ENCODE measurements at regions not wholly inside any gene's neighbourhood (a gene's known extent, or its start where the extent isn't known, plus 50 kb on each side); places are given as distances from the start of the nearest gene placed in this dataset.

DNA sequence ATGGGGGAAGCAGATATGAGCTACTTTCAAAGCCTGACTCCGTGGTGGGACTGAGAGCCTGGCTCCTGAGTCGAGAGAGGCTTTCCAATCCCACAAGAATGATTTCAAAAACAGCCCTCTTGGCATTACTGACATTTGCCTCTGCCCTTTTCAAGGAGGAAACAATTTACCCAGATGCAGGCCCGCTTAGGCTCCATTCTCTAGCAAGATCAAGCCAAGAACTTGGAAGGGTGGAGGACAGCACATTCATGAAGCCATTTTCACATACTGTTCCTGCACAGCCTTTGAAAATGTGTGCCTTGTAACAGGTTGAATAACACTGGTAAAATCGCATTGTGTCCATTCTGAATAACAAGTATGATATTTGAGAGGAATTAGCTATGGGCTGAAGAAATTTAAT lies 58.2 kb upstream of the EED start:
- CTCF ChIA-PET = interaction anchor here (0.7 to 1.3 kb wide), 2 partner anchors 8 to 32 kb away, joined by 3 to 5 read pairs; no protein-coding TSS in a partner anchor
- Histone ChIP-seq H3K27me3 (ENCODE audit: control insufficient read depth, insufficient read depth, low read length) (no peaks in the 10 kb centered on the region), H3K27ac (ENCODE audit: low read depth, low read length) (no peak overlapping the region), H3K9me3 (ENCODE audit: control insufficient read depth, insufficient read depth, low read length) (no peaks in the 10 kb centered on the region), H3K4me3 (ENCODE audit: low read depth, low read length) (no peak overlapping the region)
- POLR2A ChIA-PET = no interaction called here
- TF ChIP-seq, protein P1, sequence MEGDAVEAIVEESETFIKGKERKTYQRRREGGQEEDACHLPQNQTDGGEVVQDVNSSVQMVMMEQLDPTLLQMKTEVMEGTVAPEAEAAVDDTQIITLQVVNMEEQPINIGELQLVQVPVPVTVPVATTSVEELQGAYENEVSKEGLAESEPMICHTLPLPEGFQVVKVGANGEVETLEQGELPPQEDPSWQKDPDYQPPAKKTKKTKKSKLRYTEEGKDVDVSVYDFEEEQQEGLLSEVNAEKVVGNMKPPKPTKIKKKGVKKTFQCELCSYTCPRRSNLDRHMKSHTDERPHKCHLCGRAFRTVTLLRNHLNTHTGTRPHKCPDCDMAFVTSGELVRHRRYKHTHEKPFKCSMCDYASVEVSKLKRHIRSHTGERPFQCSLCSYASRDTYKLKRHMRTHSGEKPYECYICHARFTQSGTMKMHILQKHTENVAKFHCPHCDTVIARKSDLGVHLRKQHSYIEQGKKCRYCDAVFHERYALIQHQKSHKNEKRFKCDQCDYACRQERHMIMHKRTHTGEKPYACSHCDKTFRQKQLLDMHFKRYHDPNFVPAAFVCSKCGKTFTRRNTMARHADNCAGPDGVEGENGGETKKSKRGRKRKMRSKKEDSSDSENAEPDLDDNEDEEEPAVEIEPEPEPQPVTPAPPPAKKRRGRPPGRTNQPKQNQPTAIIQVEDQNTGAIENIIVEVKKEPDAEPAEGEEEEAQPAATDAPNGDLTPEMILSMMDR (IDR thresholded peaks at IDR 0.05; ENCODE audit: low read depth, low read length) = no peak
- DNase-seq (ENCODE audit: low read depth, low spot score) = no peak

DNA sequence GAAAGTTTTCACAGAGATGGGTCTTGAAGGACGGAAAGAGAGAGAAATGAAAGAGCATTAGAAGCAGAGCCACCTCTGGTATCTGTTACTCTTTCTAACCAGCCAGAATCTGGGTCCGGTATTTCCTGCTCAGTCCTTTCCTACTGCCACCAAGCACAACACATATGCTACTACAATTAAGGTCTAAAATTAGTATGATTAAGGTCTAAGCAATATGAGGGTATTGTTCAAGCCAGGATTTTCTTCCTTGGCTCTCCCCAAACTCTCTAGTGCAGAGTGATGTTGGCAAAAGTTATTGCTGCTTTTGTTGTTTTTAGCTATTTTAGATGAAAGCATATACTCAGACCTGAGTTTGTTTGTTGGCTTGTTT lies 59.2 kb upstream of the EED start:
- no peak overlapping the region for H3K27ac ChIP-seq (ENCODE audit: low read depth, low read length)
- DNase-seq (ENCODE audit: low read depth, low spot score) = no peak
- H3K27me3 ChIP-seq (ENCODE audit: control insufficient read depth, insufficient read depth, low read length) = no peaks in the 10 kb centered on the region
- ChIA-PET CTCF (interaction anchor here (1.3 kb wide), 1 partner anchor 9 kb away, joined by 5 read pairs; no protein-coding TSS in a partner anchor), POLR2A (no interaction called here)
- TF ChIP-seq, protein P1 (IDR thresholded peaks at IDR 0.05; ENCODE audit: low read depth, low read length) = no peak
- no peak overlapping the region for H3K4me3 ChIP-seq (ENCODE audit: low read depth, low read length)
- H3K9me3 ChIP-seq (ENCODE audit: control insufficient read depth, insufficient read depth, low read length) = no peaks in the 10 kb centered on the region

DNA sequence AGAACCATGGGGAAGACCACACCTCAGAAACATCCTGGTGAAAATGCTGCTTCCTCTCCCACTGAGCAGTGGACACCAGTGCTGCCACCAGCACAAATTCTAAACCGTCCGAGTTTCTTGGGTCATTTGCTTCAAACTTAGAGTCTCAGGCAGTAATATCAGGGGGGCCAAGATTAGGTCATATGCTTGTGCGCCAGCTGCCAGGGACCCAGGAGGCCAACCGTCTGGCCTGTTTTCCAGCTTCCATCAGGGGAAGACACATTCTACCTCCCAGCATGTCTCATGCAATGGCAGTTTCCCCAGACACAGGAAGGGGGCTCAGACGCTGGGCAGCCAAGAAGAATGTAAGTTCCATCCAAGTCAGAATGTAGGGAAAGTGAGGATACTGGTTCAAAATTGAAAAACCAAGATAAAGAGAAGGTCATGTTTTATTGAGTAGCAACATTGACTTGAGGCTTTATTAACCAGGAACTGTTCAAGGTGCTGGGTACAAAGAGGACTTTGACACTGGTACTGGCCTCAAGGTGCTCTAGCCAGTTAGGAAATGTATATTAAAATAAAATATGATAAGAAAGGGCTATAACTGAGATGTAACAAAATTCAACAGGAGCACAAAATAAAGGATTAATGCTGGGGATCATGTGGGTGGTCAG lies 59.7 kb upstream of the EED start:
- ChIA-PET CTCF (interaction anchor here (1.3 to 1.8 kb wide), 3 partner anchors 9 to 33 kb away, joined by 4 to 14 read pairs (median 5); no protein-coding TSS in a partner anchor), POLR2A (no interaction called here)
- H3K9me3 ChIP-seq (ENCODE audit: control insufficient read depth, insufficient read depth, low read length) = no peaks in the 10 kb centered on the region; the same call in 1 of the 2 replicates
- H3K4me3 ChIP-seq (ENCODE audit: low read depth, low read length) = no peak overlapping the region
- H3K27me3 ChIP-seq (ENCODE audit: control insufficient read depth, insufficient read depth, low read length) = no peaks in the 10 kb centered on the region
- TF ChIP-seq, protein P1 (IDR thresholded peaks at IDR 0.05; ENCODE audit: low read depth, low read length) = no peak
- H3K27ac ChIP-seq (ENCODE audit: low read depth, low read length) = no peak overlapping the region
- DNase-seq (ENCODE audit: low read depth, low spot score) = no peak

DNA sequence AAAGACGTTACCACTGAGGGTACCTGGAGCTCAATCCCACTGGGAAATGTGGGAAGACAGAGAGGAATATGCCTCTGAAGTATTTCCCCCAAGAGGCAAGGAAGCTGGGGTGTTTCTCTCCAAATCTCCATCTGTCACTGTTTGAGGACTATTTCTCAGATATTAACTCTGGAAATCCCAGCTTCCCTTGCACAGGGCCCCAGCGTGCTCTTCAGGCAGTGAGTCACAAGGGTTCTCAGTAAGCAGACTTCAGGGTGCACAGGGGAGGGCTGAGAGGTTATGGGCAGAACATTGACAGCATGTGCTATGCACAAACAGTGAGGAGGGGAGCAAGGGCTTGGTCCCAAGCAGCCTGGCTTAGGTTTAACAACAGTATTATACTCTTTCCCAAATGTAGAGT lies 60.9 kb upstream of the EED start:
- Histone ChIP-seq H3K27me3 (ENCODE audit: control insufficient read depth, insufficient read depth, low read length) (no peaks in the 10 kb centered on the region), H3K9me3 (ENCODE audit: control insufficient read depth, insufficient read depth, low read length) (peaks cover 4% of the 10 kb centered on the region), H3K4me3 (ENCODE audit: low read depth, low read length) (no peak overlapping the region), H3K27ac (ENCODE audit: low read depth, low read length) (no peak overlapping the region)
- POLR2A ChIA-PET = interaction anchor here (0.8 kb wide), 1 partner anchor 10 kb away, joined by 3 read pairs; no protein-coding TSS in a partner anchor
- DNase-seq (ENCODE audit: low read depth, low spot score) = no peak
- TF ChIP-seq, protein P1 (IDR thresholded peaks at IDR 0.05; ENCODE audit: low read depth, low read length) = no peak
- CTCF ChIA-PET = interaction anchor here (0.7 to 1.8 kb wide), 4 partner anchors 10 to 194 kb away, joined by 4 to 14 read pairs (median 5); no protein-coding TSS in a partner anchor

DNA sequence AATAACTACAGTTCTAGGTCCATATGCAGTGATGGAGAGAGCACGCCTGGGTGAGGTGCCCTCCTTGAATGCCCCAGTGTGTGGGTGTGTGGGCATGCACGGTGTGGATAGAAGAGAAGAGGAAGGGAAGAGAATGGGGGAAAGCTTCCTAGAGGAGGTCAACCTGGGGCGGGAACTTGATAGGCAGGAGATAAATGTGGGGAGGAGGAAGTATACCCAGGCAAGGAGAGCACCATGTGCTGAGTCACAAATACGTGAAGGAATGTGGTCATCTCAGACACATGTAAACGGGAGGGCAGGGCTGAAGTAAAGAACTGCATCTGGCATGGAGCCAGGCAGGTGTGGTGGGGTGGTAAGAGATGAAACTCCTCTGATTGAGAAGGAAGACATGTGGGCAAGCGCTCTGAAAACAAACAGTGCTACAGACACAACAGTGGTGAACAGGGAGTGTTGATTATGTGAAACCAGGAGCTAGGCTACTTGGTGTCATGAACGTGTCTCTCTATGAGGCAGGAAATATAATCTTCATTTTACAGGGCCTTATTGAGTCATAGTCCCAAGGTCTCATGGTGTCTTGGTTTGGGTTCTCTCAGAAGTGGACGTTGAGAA lies 61.5 kb upstream of the EED start:
- Histone ChIP-seq H3K4me3 (ENCODE audit: low read depth, low read length) (no peak overlapping the region), H3K27me3 (ENCODE audit: control insufficient read depth, insufficient read depth, low read length) (no peaks in the 10 kb centered on the region), H3K27ac (ENCODE audit: low read depth, low read length) (no peak overlapping the region), H3K9me3 (ENCODE audit: control insufficient read depth, insufficient read depth, low read length) (peaks cover 4% of the 10 kb centered on the region)
- no peak for DNase-seq (ENCODE audit: low read depth, low spot score)
- ChIA-PET CTCF (interaction anchor here (0.7 to 1.8 kb wide), 4 partner anchors 11 to 194 kb away, joined by 4 to 14 read pairs (median 5); no protein-coding TSS in a partner anchor), POLR2A (interaction anchor here (0.8 kb wide), 1 partner anchor 9 kb away, joined by 3 read pairs; no protein-coding TSS in a partner anchor)
- TF ChIP-seq, protein P1 (IDR thresholded peaks at IDR 0.05; ENCODE audit: low read depth, low read length) = no peak

Data from AG04450 (cell line).